Activated B cell treated with CpG ODN at 0.5 μM for 24 hours (primary cell): ENCODE measurements at regions not wholly inside any gene's neighbourhood (a gene's known extent, or its start where the extent isn't known, plus 50 kb on each side); places are given as distances from the start of the nearest gene placed in this dataset.

ENCODE experiments used
- ATAC-seq: fragments of 200-7000 bp; cut with Tn5 transposase; one replicate; pipeline ENCODE4 v1.10.0; 2021; ENCODE audit warnings: low read depth, mild to moderate bottlenecking, moderate library complexity
- CTCF ChIA-PET: fragments of 350-600 bp; sonication (Branson Sonifier 250); formaldehyde crosslinking; loops from one replicate; lab custom pipeline; 2021; ENCODE audit warnings: antibody characterized with exemption; lab: Charles Lee
- POLR2A ChIA-PET: fragments of 350-600 bp; sonication (Branson Sonifier 250); formaldehyde crosslinking; loops from one replicate; lab custom pipeline; 2021; ENCODE audit warnings: antibody characterized with exemption; lab: Charles Lee
- DNase-seq: peaks from one replicate; pipeline ENCODE4 v3.0.0; 2022
- H3K27ac Mint-ChIP-seq: one replicate; pipeline ENCODE4 v1.8.0; 2020; ENCODE audit warnings: mixed read lengths
- H3K27me3 Mint-ChIP-seq: one replicate; pipeline ENCODE4 v1.8.0; 2021; ENCODE audit warnings: mixed read lengths
- H3K36me3 Mint-ChIP-seq: one replicate; pipeline ENCODE4 v1.8.0; 2021; ENCODE audit warnings: low read depth, mixed read lengths
- H3K4me1 Mint-ChIP-seq: one replicate; pipeline ENCODE4 v1.8.0; 2021; ENCODE audit warnings: mixed read lengths
- H3K4me3 Mint-ChIP-seq: one replicate; pipeline ENCODE4 v1.8.0; 2020; ENCODE audit warnings: mild to moderate bottlenecking, mixed read lengths
- H3K9me3 Mint-ChIP-seq: one replicate; pipeline ENCODE4 v1.8.0; 2020; ENCODE audit warnings: mixed read lengths
- CTCF ChIP-seq: fragments of 200-600 bp; IDR thresholded peaks from one replicate; pipeline ENCODE4 v1.8.0; 2022; ENCODE audit warnings: antibody characterized with exemption, mild to moderate bottlenecking
- intact Hi-C: fragments of 100-400 bp; cut with micrococcal nuclease; formaldehyde crosslinking; loops from one replicate; pipeline ENCODE4 v1.15.1; 2024

GRCh38 chr14:65938738-65939137, 526.2 kb downstream of the FUT8 start:
- no peak for TF ChIP-seq CTCF
- Mint-ChIP-seq H3K4me1 (no peaks in the 10 kb centered on the region), H3K36me3 (no peaks in the 10 kb centered on the region), H3K9me3 (no peaks in the 10 kb centered on the region), H3K27me3 (peaks cover 8% of the 10 kb centered on the region), H3K27ac (no peak overlapping the region), H3K4me3 (no peak overlapping the region)
- CTCF ChIA-PET = no interaction called here
- intact Hi-C loops = no loop called here
- DNase-seq (no peak), ATAC-seq (no peak)
- POLR2A ChIA-PET = no interaction called here

GRCh38 chr14:65939184-65939583, 526.7 kb downstream of the FUT8 start:
- no peak overlapping the region for H3K4me3 Mint-ChIP-seq

GRCh38 chr14:65940056-65940735, 527.7 kb downstream of the FUT8 start:
- Mint-ChIP-seq H3K27me3 (peaks cover 11% of the 10 kb centered on the region), H3K4me3 (no peak overlapping the region), H3K27ac (no peak overlapping the region), H3K9me3 (no peaks in the 10 kb centered on the region), H3K4me1 (no peaks in the 10 kb centered on the region), H3K36me3 (no peaks in the 10 kb centered on the region)
- intact Hi-C loops = no loop called here
- ChIA-PET CTCF (interaction anchor here (1.2 kb wide), 1 partner anchor 13 kb away, joined by 3 read pairs; no protein-coding TSS in a partner anchor), POLR2A (no interaction called here)
- ATAC-seq (no peak), DNase-seq (no peak)
- no peak for TF ChIP-seq CTCF

More at GRCh38 chr14:65939184-65939583, 526.7 kb downstream of the FUT8 start:
- Mint-ChIP-seq H3K36me3 (no peaks in the 10 kb centered on the region), H3K27me3 (peaks cover 10% of the 10 kb centered on the region), H3K9me3 (no peaks in the 10 kb centered on the region), H3K27ac (no peak overlapping the region), H3K4me1 (no peaks in the 10 kb centered on the region)
- CTCF ChIA-PET = no interaction called here
- DNase-seq = no peak
- POLR2A ChIA-PET = no interaction called here
- intact Hi-C loops = no loop called here
- TF ChIP-seq CTCF = no peak
- ATAC-seq = no peak

GRCh38 chr14:65941091-65941490, 528.6 kb downstream of the FUT8 start:
- Mint-ChIP-seq H3K27ac (no peak overlapping the region), H3K4me3 (no peak overlapping the region), H3K27me3 (peaks cover 11% of the 10 kb centered on the region), H3K36me3 (no peaks in the 10 kb centered on the region), H3K9me3 (no peaks in the 10 kb centered on the region), H3K4me1 (no peaks in the 10 kb centered on the region)
- ChIA-PET CTCF (interaction anchor here (1.1 to 1.2 kb wide), 2 partner anchors 12 to 19 kb away, joined by 3 to 5 read pairs; no protein-coding TSS in a partner anchor), POLR2A (interaction anchor here (0.5 kb wide), 2 partner anchors 953 to 1001 kb away, joined by 3 to 5 read pairs; no protein-coding TSS in a partner anchor)
- ATAC-seq (no peak), DNase-seq (no peak)
- intact Hi-C loops = no loop called here
- no peak for TF ChIP-seq CTCF

- Mint-ChIP-seq H3K27me3 (peaks cover 19% of the 10 kb centered on the region), H3K4me3 (no peak overlapping the region), H3K36me3 (no peaks in the 10 kb centered on the region), H3K27ac (no peak overlapping the region), H3K4me1 (no peaks in the 10 kb centered on the region), H3K9me3 (no peaks in the 10 kb centered on the region)
- POLR2A ChIA-PET = no interaction called here
- DNase-seq = no peak
- intact Hi-C loops = no loop called here
- CTCF ChIA-PET = no interaction called here
- TF ChIP-seq CTCF = no peak
- no peak for ATAC-seq
Observed at GRCh38 chr14:65943150-65943549, 530.6 kb downstream of the FUT8 start.
